K562 (cell line): ENCODE measurements at regions not wholly inside any gene's neighbourhood (a gene's known extent, or its start where the extent isn't known, plus 50 kb on each side); places are given as distances from the start of the nearest gene placed in this dataset.

Experiments
- POLR2AphosphoS5 ChIP-seq: IDR thresholded peaks from 2 replicates; pipeline ENCODE4 v1.6.1; 2011; ENCODE audit warnings: mild to moderate bottlenecking, low read depth, low read length, moderate library complexity; ENCODE audit not compliant: control insufficient read depth, insufficient read depth
- RAD21 ChIP-seq, 2 experiments: fragments of 250-450 bp in 1 of 2; fragments of 450-650 bp in 1 of 2; sonication (Bioruptor Pico) in 1 of 2; formaldehyde crosslinking in 1 of 2; IDR thresholded peaks in 1 of 2; conservative IDR thresholded peaks in 1 of 2; 2 replicates each; pipeline versions ENCODE4 v1.4.0 to v1.8.0; 2020 to 2022; ENCODE audit warnings: mild to moderate bottlenecking in 2 of 2, moderate library complexity in 1 of 2
- TBP ChIP-seq: optimal IDR thresholded peaks from 2 replicates; pipeline ENCODE3; 2011; ENCODE audit warnings: low read depth, low read length, improper control_type of control experiment
- ZNF274 ChIP-seq: IDR thresholded peaks from 2 replicates; pipeline ENCODE4 v1.6.1; 2011; ENCODE audit warnings: low read depth, mild to moderate bottlenecking, low read length, moderate library complexity, borderline replicate concordance
- TF ChIP-seq, protein P1 (sequence below), 3 experiments: IDR thresholded peaks in 2 of 3; conservative IDR thresholded peaks in 1 of 3; 2 replicates each; pipeline ENCODE4 v1.5.1; 2011 to 2012; ENCODE audit warnings: low read length in 3 of 3, mild to moderate bottlenecking in 3 of 3, control low read depth in 2 of 3, improper control_type of control experiment in 1 of 3, inconsistent platforms in 1 of 3, low read depth in 1 of 3, mixed read lengths in 1 of 3, moderate library complexity in 1 of 3; ENCODE audit not compliant: insufficient read depth in 2 of 3

DNA sequence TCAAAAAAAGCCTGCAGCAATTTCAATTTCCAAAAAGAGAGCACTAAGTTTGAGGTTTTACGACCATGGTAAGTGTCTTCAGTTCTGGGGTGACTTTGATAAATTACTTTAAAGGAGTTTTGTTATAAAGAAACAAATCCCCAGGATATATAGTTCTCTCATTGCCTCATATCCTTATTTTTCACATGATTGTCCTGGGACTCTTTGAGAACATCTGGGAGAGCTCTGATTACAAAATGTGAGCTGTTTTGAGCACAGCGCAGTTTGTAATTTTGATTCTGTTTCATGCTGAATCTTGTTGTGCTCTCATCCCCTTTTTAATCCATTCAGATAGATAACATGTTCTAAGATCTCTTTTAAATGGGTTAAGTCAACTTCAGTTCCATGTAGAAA is 67.7 kb upstream of the DCN start:
- TF ChIP-seq ZNF274 = no peak
- no peak for TF ChIP-seq TBP
- TF ChIP-seq RAD21 (CRISPR knock-in tag; conservative IDR thresholded peaks at IDR 0.05 in 1 of 2, IDR thresholded peaks at IDR 0.05 in 1 of 2) = no peak
- no peak for TF ChIP-seq POLR2AphosphoS5
- TF ChIP-seq, protein P1, sequence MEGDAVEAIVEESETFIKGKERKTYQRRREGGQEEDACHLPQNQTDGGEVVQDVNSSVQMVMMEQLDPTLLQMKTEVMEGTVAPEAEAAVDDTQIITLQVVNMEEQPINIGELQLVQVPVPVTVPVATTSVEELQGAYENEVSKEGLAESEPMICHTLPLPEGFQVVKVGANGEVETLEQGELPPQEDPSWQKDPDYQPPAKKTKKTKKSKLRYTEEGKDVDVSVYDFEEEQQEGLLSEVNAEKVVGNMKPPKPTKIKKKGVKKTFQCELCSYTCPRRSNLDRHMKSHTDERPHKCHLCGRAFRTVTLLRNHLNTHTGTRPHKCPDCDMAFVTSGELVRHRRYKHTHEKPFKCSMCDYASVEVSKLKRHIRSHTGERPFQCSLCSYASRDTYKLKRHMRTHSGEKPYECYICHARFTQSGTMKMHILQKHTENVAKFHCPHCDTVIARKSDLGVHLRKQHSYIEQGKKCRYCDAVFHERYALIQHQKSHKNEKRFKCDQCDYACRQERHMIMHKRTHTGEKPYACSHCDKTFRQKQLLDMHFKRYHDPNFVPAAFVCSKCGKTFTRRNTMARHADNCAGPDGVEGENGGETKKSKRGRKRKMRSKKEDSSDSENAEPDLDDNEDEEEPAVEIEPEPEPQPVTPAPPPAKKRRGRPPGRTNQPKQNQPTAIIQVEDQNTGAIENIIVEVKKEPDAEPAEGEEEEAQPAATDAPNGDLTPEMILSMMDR (IDR thresholded peaks at IDR 0.05 in 2 of 3, conservative IDR thresholded peaks at IDR 0.05 in 1 of 3; ENCODE audit: insufficient read depth in 2 of 3, low read depth in 1 of 3, low read length in 3 of 3) = no peak
